ENCODE measurements at regions not wholly inside any gene's neighbourhood (a gene's known extent, or its start where the extent isn't known, plus 50 kb on each side); places are given as distances from the start of the nearest gene placed in this dataset.

DNA sequence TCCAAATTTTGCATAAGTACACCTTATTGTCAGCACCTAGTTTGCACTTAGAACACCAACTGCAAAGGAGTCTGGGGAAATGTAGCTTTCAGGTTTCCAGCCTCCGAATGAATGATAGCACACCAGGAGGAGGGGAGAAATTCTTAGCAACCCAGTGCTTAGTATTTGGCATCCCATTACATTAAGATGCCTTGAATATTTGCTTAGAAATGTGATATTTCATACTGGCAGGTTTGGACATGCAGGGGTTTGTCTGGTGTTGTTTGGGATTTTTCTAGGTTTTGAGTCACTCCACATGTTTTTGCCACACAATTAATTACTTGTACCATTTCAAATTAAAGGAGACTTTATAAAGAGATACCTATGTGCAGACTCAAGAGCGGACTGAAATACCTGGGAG is 60.3 kb upstream of the CAMK2D start:
- TF ChIP-seq ZNF384 (IDR thresholded peaks at IDR 0.05), result no peak
- TF ChIP-seq ELF4 (IDR thresholded peaks at IDR 0.05), result no peak
- TF ChIP-seq CTBP1 (IDR thresholded peaks at IDR 0.05; ENCODE audit: borderline replicate concordance), result no peak
- TF ChIP-seq, protein P1, sequence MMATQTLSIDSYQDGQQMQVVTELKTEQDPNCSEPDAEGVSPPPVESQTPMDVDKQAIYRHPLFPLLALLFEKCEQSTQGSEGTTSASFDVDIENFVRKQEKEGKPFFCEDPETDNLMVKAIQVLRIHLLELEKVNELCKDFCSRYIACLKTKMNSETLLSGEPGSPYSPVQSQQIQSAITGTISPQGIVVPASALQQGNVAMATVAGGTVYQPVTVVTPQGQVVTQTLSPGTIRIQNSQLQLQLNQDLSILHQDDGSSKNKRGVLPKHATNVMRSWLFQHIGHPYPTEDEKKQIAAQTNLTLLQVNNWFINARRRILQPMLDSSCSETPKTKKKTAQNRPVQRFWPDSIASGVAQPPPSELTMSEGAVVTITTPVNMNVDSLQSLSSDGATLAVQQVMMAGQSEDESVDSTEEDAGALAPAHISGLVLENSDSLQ (IDR thresholded peaks at IDR 0.05), result no peak
- TF ChIP-seq SP1 (IDR thresholded peaks at IDR 0.05), result no peak
- no peak for TF ChIP-seq FOXM1 (IDR thresholded peaks at IDR 0.05; ENCODE audit: borderline replicate concordance)
- no peak for TF ChIP-seq SUZ12 (IDR thresholded peaks at IDR 0.05)
- TF ChIP-seq ARNT (IDR thresholded peaks at IDR 0.05), result no peak
- TF ChIP-seq LEF1 (IDR thresholded peaks at IDR 0.05; ENCODE audit: borderline replicate concordance), result no peak
- TF ChIP-seq FOXA1 (IDR thresholded peaks at IDR 0.05), result no peak
